ENCODE measurements at regions not wholly inside any gene's neighbourhood (a gene's known extent, or its start where the extent isn't known, plus 50 kb on each side); places are given as distances from the start of the nearest gene placed in this dataset.

DNA sequence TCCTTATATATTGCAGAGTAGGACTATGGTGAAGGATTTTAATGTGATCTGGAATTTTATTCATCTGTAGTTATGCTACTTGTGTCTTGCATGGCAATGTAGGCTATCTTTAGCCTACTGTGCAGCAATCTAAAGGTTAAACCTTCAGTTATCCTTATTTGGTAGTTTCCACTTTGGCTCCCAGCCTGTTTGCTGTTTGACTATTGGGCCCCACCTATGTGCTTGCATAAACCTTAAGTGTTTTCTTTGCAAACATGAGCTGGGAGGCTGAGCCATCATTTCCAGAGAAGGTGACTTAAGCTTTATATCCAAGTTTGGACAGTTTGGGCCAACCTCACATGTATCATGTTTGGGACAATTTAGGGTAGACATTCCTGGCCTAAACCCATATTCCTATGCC lies 537.5 kb downstream of the BTBD3 start:
- no peaks in the 10 kb centered on the region for H3K36me3 ChIP-seq (ENCODE audit: control insufficient read depth, insufficient read depth, low read length)
- peaks cover 2% of the 10 kb centered on the region for H3K9me3 ChIP-seq (ENCODE audit: control insufficient read depth, insufficient read depth, low read length)
- H3K4me1 ChIP-seq (ENCODE audit: control insufficient read depth, insufficient read depth, low read length): no peaks in the 10 kb centered on the region
- no peaks in the 10 kb centered on the region for H3K27me3 ChIP-seq (ENCODE audit: control insufficient read depth, insufficient read depth, low read length)
- H3K9ac ChIP-seq (ENCODE audit: low read depth, low read length): no peak overlapping the region
- no peak overlapping the region for H3K4me3 ChIP-seq (ENCODE audit: low read depth, low read length)

DNA sequence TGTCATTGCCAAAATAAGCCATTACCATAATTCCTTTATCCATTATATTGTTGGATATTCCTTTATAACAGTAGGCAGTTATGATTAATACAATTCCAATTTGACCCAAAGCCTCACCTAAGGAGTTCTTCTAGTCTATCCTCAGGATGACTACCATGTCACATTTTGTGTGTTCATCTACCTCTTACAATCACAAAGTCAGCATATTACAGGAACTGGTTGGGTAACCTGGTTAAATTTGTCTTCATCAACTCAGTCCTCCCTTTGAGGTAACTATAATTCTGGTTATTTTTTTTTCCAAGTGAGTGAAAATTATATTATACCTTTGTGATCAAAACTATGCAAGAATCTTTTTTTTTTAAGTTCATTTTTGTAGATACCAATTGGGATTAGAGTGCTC lies 540.5 kb downstream of the BTBD3 start:
- no peak overlapping the region for H3K4me3 ChIP-seq (ENCODE audit: low read depth, low read length)
- no peaks in the 10 kb centered on the region for H3K27me3 ChIP-seq (ENCODE audit: control insufficient read depth, insufficient read depth, low read length)
- H3K36me3 ChIP-seq (ENCODE audit: control insufficient read depth, insufficient read depth, low read length): no peaks in the 10 kb centered on the region
- no peaks in the 10 kb centered on the region for H3K9me3 ChIP-seq (ENCODE audit: control insufficient read depth, insufficient read depth, low read length)
- H3K9ac ChIP-seq (ENCODE audit: low read depth, low read length): no peak overlapping the region
- H3K4me1 ChIP-seq (ENCODE audit: control insufficient read depth, insufficient read depth, low read length): no peaks in the 10 kb centered on the region

DNA sequence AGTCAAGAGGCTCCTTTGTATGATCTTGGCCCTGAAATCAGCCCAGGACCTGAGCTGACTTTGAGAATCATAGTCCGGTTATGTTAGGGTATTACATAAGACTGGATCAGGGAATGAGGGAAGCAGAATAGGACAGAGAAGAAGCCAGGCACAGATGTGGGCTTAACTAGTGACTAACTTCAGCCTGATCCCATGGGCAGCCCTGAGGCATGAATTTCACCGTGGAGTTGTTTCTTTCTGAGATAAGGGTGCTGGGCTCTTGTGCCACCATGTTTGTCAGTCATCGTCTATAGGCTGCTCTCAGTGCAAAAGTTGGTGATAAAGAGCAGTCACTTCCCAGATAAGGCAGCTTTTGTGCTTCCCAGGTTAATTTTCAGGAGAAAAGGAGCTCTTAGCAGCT lies 544.7 kb upstream of the SPTLC3 start:
- Histone ChIP-seq H3K9me3 (ENCODE audit: control insufficient read depth, insufficient read depth, low read length) (no peaks in the 10 kb centered on the region), H3K9ac (ENCODE audit: low read depth, low read length) (no peak overlapping the region), H3K27me3 (ENCODE audit: control insufficient read depth, insufficient read depth, low read length) (no peaks in the 10 kb centered on the region), H3K4me1 (ENCODE audit: control insufficient read depth, insufficient read depth, low read length) (peaks cover 7% of the 10 kb centered on the region), H3K4me3 (ENCODE audit: low read depth, low read length) (no peak overlapping the region), H3K36me3 (ENCODE audit: control insufficient read depth, insufficient read depth, low read length) (no peaks in the 10 kb centered on the region)

DNA sequence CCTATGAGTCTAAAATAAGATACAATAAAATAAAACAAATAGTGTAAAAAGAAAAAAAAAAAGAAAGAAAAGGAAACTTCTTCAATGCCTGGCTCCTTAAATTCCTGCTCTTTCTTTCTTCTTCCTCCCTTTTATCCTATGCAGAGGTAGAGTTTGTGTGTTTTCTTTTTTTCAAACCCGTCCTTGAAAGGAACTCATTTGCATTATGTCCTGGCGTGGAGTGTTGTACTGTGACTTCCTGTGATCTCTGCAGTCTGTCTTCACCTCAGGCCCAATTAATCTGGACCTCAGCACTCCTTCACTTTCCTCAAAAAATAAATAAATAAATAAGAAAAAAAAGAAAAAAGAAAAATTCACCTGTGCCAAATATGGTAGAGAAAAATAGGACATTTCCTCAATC lies 541.9 kb upstream of the SPTLC3 start:
- H3K4me1 ChIP-seq (ENCODE audit: control insufficient read depth, insufficient read depth, low read length): peaks cover 7% of the 10 kb centered on the region
- no peaks in the 10 kb centered on the region for H3K36me3 ChIP-seq (ENCODE audit: control insufficient read depth, insufficient read depth, low read length)
- H3K27me3 ChIP-seq (ENCODE audit: control insufficient read depth, insufficient read depth, low read length): no peaks in the 10 kb centered on the region
- H3K9ac ChIP-seq (ENCODE audit: low read depth, low read length): no peak overlapping the region
- H3K4me3 ChIP-seq (ENCODE audit: low read depth, low read length): no peak overlapping the region
- no peaks in the 10 kb centered on the region for H3K9me3 ChIP-seq (ENCODE audit: control insufficient read depth, insufficient read depth, low read length)

DNA sequence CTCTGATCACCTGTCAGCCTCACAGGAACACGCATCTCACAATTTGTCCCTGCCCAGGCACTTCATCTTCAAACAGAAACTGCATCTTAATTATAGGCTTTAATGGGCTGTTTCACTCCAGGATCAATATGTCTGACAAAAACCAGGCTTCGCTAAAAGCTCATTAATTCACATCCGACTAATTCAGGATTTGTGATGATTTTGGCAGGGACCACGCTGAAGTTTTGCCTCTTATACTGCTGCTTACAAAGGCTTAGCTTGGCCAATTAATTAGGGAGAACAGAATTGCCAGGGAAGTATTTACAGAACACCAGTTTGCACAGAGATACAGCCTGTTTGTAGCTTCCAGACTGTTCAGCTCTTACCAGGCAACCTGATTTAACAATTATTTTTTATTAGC lies 541.0 kb upstream of the SPTLC3 start:
- Histone ChIP-seq H3K4me3 (ENCODE audit: low read depth, low read length) (no peak overlapping the region), H3K9ac (ENCODE audit: low read depth, low read length) (no peak overlapping the region), H3K4me1 (ENCODE audit: control insufficient read depth, insufficient read depth, low read length) (peaks cover 7% of the 10 kb centered on the region)

DNA sequence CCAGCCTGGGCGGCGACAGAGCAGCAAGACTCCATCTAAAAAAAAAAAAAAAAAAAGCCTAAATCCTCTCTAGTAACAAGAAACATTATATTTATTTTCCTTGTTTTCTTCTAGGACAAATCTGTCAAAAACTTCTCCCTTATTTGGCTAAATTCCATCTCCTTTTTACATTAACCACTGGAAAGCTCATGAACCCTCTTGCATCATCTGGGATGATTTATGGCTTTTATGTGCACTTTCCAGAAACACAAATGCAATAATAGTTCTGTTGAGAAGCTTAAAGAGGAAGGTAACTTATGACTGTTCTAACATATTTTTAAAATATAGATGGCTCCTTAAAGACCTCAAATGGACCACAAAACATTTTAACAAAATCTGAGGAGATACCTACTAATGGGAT lies 526.1 kb upstream of the SPTLC3 start:
- Histone ChIP-seq H3K4me3 (ENCODE audit: low read depth, low read length) (no peak overlapping the region), H3K27me3 (ENCODE audit: control insufficient read depth, insufficient read depth, low read length) (no peaks in the 10 kb centered on the region), H3K36me3 (ENCODE audit: control insufficient read depth, insufficient read depth, low read length) (no peaks in the 10 kb centered on the region), H3K9ac (ENCODE audit: low read depth, low read length) (no peak overlapping the region), H3K4me1 (ENCODE audit: control insufficient read depth, insufficient read depth, low read length) (no peaks in the 10 kb centered on the region), H3K9me3 (ENCODE audit: control insufficient read depth, insufficient read depth, low read length) (no peaks in the 10 kb centered on the region)

More for the DNA sequence above, 541.0 kb upstream of the SPTLC3 start:
- Histone ChIP-seq H3K9me3 (ENCODE audit: control insufficient read depth, insufficient read depth, low read length) (no peaks in the 10 kb centered on the region), H3K36me3 (ENCODE audit: control insufficient read depth, insufficient read depth, low read length) (no peaks in the 10 kb centered on the region), H3K27me3 (ENCODE audit: control insufficient read depth, insufficient read depth, low read length) (no peaks in the 10 kb centered on the region)

DNA sequence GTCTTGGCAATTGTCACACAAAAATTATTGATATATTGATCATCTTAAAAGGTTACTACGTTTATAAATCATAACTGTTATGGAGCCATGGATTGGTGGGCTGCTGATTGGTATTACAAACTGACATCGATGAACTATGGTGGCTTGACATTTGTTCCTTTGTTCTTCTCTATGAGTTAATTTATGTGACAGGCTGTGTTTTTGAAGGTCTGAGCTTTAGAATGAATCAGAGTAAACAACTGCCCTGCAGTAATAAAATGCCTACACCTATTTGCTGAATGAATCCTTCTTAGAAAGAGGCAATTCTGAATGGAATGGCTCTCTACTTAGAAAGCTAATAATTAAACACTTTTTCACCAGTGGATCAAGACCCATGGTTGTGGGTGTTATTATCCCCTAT lies 506.3 kb upstream of the SPTLC3 start:
- H3K4me3 ChIP-seq (ENCODE audit: low read depth, low read length): no peak overlapping the region
- H3K36me3 ChIP-seq (ENCODE audit: control insufficient read depth, insufficient read depth, low read length): no peaks in the 10 kb centered on the region
- H3K9me3 ChIP-seq (ENCODE audit: control insufficient read depth, insufficient read depth, low read length): no peaks in the 10 kb centered on the region
- H3K27me3 ChIP-seq (ENCODE audit: control insufficient read depth, insufficient read depth, low read length): no peaks in the 10 kb centered on the region
- H3K9ac ChIP-seq (ENCODE audit: low read depth, low read length): no peak overlapping the region
- no peaks in the 10 kb centered on the region for H3K4me1 ChIP-seq (ENCODE audit: control insufficient read depth, insufficient read depth, low read length)

DNA sequence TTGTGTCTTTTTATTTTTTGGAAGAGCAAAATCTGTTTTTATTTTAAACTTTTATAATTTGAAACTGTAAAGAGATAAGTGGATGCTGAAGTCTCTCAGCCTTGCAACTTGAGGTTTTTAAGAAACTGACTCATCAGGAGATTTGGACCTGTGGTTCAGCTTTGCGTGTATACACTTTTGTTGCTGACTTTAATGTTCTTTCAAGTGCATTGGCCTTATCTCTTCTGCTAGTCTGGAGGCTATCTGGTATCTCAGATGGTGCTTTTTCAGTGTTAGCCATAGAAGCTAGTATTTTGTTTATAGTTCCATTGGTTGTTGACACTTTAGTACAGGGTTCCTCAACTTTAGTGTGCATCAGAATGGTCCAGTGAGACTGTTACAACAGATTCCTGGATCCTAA lies 504.0 kb upstream of the SPTLC3 start:
- no peaks in the 10 kb centered on the region for H3K9me3 ChIP-seq (ENCODE audit: control insufficient read depth, insufficient read depth, low read length)
- no peak overlapping the region for H3K9ac ChIP-seq (ENCODE audit: low read depth, low read length)
- H3K4me3 ChIP-seq (ENCODE audit: low read depth, low read length): no peak overlapping the region
- no peaks in the 10 kb centered on the region for H3K36me3 ChIP-seq (ENCODE audit: control insufficient read depth, insufficient read depth, low read length)
- H3K27me3 ChIP-seq (ENCODE audit: control insufficient read depth, insufficient read depth, low read length): no peaks in the 10 kb centered on the region
- no peaks in the 10 kb centered on the region for H3K4me1 ChIP-seq (ENCODE audit: control insufficient read depth, insufficient read depth, low read length)

DNA sequence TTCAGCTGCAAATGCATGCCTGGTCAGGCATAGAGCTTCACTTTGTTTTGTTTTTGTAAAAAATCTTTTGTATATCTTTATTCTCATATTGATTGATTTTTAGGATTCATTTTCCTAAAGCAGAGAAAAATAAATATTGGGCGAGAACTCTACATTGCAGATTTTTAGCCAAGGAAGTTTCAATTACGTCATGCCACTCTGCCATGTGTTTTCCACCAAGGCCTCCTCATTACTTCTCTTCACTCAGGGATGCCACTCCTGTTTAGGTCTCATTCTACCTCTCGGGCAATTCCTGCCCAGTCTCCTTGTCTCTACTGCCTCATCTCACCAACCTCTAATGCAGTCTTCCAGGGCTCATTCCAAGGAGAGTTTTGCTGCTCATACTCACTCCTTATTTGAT lies 497.3 kb upstream of the SPTLC3 start:
- Histone ChIP-seq H3K9ac (ENCODE audit: low read depth, low read length) (no peak overlapping the region), H3K27me3 (ENCODE audit: control insufficient read depth, insufficient read depth, low read length) (no peaks in the 10 kb centered on the region), H3K9me3 (ENCODE audit: control insufficient read depth, insufficient read depth, low read length) (no peaks in the 10 kb centered on the region), H3K4me1 (ENCODE audit: control insufficient read depth, insufficient read depth, low read length) (peaks cover 4% of the 10 kb centered on the region), H3K36me3 (ENCODE audit: control insufficient read depth, insufficient read depth, low read length) (no peaks in the 10 kb centered on the region), H3K4me3 (ENCODE audit: low read depth, low read length) (no peak overlapping the region)

DNA sequence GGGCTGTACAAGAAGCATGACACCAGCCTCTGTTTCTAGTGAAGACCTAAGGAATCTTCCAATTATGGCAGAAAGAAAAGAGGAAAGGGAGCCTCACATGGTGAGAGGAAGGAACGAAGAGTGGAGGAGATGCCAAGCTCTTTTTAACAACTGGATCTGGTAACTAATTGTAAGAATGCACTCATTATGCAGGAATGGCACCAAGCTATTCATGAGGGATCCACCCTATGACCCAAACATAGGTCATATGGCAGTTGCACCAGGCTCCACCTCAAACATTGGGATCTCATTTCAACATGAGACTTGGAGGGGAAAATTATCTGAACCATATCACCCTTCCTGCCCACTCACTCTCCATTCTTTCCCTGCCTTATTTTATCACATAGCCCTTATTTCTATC lies 496.0 kb upstream of the SPTLC3 start:
- H3K27me3 ChIP-seq (ENCODE audit: control insufficient read depth, insufficient read depth, low read length): no peaks in the 10 kb centered on the region
- H3K9me3 ChIP-seq (ENCODE audit: control insufficient read depth, insufficient read depth, low read length): no peaks in the 10 kb centered on the region
- no peaks in the 10 kb centered on the region for H3K36me3 ChIP-seq (ENCODE audit: control insufficient read depth, insufficient read depth, low read length)
- peaks cover 4% of the 10 kb centered on the region for H3K4me1 ChIP-seq (ENCODE audit: control insufficient read depth, insufficient read depth, low read length)
- no peak overlapping the region for H3K9ac ChIP-seq (ENCODE audit: low read depth, low read length)
- H3K4me3 ChIP-seq (ENCODE audit: low read depth, low read length): no peak overlapping the region

DNA sequence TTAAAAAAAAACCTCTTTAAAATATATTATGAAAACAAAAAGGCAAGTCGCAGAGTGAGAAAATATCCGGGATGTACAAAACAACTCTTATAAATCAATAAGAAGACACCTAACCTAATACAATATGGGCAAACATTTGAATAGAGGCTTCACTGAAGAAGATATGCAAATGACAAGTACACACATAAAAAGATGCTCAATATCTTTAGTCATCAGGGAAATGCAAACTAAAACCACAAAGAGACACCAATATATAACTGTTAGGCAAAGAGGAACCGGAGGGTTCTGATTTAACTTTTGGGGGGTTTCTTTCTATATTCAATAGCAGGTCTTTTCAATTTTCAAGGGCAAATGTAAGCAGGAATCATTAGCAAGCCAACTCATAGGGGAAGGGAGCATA lies 480.7 kb upstream of the SPTLC3 start:
- Histone ChIP-seq H3K4me3 (ENCODE audit: low read depth, low read length) (no peak overlapping the region), H3K27me3 (ENCODE audit: control insufficient read depth, insufficient read depth, low read length) (no peaks in the 10 kb centered on the region), H3K9me3 (ENCODE audit: control insufficient read depth, insufficient read depth, low read length) (no peaks in the 10 kb centered on the region), H3K9ac (ENCODE audit: low read depth, low read length) (no peak overlapping the region), H3K4me1 (ENCODE audit: control insufficient read depth, insufficient read depth, low read length) (no peaks in the 10 kb centered on the region), H3K36me3 (ENCODE audit: control insufficient read depth, insufficient read depth, low read length) (no peaks in the 10 kb centered on the region)

DNA sequence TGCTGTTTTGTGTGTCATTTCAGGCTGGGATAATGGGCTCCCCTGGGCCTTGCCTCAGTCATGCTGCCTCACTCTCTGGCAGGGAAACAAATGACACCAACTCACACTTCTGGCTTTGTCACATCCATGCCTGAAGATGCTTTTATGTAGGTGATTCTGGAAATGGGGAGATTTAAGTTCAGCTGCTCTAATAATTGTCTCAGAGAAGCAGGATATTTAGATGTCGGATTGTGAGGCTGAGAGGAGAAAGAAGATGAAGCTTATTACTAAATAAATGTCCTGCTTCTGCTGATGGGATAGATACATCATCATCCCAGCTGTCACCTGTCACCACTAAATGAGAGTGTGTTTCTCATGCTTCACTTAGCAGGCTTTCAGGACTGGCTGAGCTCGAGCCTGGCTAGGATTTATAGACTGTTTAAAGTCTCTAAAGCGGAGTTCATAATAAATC lies 480.2 kb upstream of the SPTLC3 start:
- Histone ChIP-seq H3K4me3 (ENCODE audit: low read depth, low read length) (no peak overlapping the region), H3K4me1 (ENCODE audit: control insufficient read depth, insufficient read depth, low read length) (no peaks in the 10 kb centered on the region), H3K27me3 (ENCODE audit: control insufficient read depth, insufficient read depth, low read length) (no peaks in the 10 kb centered on the region), H3K9me3 (ENCODE audit: control insufficient read depth, insufficient read depth, low read length) (no peaks in the 10 kb centered on the region), H3K9ac (ENCODE audit: low read depth, low read length) (no peak overlapping the region), H3K36me3 (ENCODE audit: control insufficient read depth, insufficient read depth, low read length) (no peaks in the 10 kb centered on the region)

DNA sequence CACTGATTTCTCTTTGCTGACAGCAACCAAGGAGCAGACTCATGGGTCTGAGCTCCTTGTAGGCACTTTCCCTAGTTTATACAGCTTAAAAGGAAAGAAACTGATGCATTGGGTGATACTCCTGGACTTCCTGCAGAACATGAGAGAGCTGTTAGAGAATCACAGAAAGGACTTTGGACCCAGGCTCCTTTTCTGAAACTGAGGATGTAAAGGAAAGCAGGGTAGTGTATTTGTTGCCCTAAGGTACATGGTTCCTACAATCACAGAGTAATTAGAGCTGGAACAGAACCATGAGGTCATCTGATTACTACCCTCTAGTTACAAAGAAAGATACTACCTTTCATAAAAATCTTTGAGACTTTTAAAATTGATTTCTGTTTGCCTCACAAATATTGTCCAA lies 477.1 kb upstream of the SPTLC3 start:
- H3K4me3 ChIP-seq (ENCODE audit: low read depth, low read length): no peak overlapping the region
- no peaks in the 10 kb centered on the region for H3K9me3 ChIP-seq (ENCODE audit: control insufficient read depth, insufficient read depth, low read length)
- H3K27me3 ChIP-seq (ENCODE audit: control insufficient read depth, insufficient read depth, low read length): no peaks in the 10 kb centered on the region
- H3K4me1 ChIP-seq (ENCODE audit: control insufficient read depth, insufficient read depth, low read length): peaks cover 3% of the 10 kb centered on the region
- no peaks in the 10 kb centered on the region for H3K36me3 ChIP-seq (ENCODE audit: control insufficient read depth, insufficient read depth, low read length)
- no peak overlapping the region for H3K9ac ChIP-seq (ENCODE audit: low read depth, low read length)
